ENCODE measurements at regions not wholly inside any gene's neighbourhood (a gene's known extent, or its start where the extent isn't known, plus 50 kb on each side); places are given as distances from the start of the nearest gene placed in this dataset.

DNA sequence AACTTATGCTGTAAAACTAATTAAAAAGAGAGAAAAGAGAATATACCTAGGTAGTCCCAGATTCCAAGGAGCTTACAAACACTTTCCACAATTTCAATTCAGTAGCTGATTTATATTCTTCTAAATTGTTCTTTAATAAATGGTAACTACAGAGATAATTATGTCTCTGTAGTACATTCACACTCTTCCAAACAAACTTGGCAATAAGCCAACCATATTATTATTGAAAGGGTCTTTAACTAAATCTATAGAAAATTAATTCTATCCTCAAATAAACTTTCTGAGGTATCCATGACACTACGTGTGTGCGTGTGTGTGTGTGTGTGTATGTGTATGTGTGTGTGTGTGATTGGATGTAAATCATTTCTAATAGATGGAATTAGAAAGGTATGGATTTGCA is 217.4 kb upstream of the EYS start:
- no peaks in the 10 kb centered on the region for H3K36me3 ChIP-seq (ENCODE audit: control insufficient read depth, insufficient read depth, low read length, severe bottlenecking)

DNA sequence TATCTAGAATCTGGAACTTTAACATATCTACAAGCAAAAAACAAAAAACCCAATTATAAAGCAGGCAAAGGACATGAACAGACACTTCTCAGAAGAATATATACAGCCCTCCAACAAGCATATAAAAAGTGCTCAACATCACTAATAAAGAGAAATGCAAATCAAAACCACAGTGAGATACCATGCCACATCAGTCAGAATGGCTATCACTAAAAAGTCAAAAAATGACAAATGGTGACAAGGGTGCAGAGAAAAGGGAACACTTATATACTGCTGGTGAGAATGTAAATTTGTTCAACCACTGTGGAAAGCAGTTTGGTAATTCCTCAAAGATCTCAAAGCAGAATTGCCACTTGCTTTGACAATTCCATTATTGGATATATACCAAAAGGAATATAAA is 215.0 kb upstream of the EYS start:
- no peak for DNase-seq (ENCODE audit: low read depth)
- Histone ChIP-seq H3K4me3 (ENCODE audit: low read length) (no peak overlapping the region), H3K9me3 (ENCODE audit: control insufficient read depth, low read length) (no peaks in the 10 kb centered on the region)

More for the DNA sequence above, 217.4 kb upstream of the EYS start:
- no peak overlapping the region for H3K9ac ChIP-seq (ENCODE audit: low read length)
- H3K4me1 ChIP-seq (ENCODE audit: control insufficient read depth, insufficient read depth, low read length) = no peaks in the 10 kb centered on the region
- no peak for DNase-seq (ENCODE audit: low read depth)
- H3K9me3 ChIP-seq (ENCODE audit: control insufficient read depth, low read length) = no peaks in the 10 kb centered on the region
- no peak overlapping the region for H3K4me3 ChIP-seq (ENCODE audit: low read length)
- H3K27me3 ChIP-seq (replicated peaks; ENCODE audit: control insufficient read depth, insufficient read depth, low read length) = no peaks in the 10 kb centered on the region

DNA sequence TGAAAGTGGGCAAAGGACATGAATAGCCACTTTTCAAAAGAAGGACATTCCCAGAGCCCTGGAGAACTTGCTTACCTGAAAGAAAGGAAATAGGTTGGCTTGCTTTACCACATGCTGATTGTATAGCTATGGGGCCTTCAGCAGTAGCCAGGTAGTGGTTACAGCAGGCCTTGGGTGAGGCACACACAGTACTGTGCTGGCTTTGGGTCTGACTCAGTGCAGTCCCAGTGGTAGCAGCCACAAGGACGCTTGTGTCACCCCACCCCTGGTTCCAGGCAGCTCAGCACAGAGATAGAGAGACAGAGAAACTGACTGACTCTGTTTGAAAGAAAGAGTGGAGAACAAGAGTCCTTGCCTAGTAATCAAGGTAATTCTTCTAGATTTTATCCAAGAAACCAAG is 201.0 kb upstream of the EYS start:
- H3K9me3 ChIP-seq (ENCODE audit: control insufficient read depth, low read length) = peaks cover 30% of the 10 kb centered on the region
- DNase-seq (ENCODE audit: low read depth) = no peak
- no peak overlapping the region for H3K9ac ChIP-seq (ENCODE audit: low read length)
- H3K4me3 ChIP-seq (ENCODE audit: low read length) = no peak overlapping the region
- no peaks in the 10 kb centered on the region for H3K36me3 ChIP-seq (ENCODE audit: control insufficient read depth, insufficient read depth, low read length, severe bottlenecking)
- no peaks in the 10 kb centered on the region for H3K4me1 ChIP-seq (ENCODE audit: control insufficient read depth, insufficient read depth, low read length)
- no peaks in the 10 kb centered on the region for H3K27me3 ChIP-seq (replicated peaks; ENCODE audit: control insufficient read depth, insufficient read depth, low read length)

More for the DNA sequence above, 215.0 kb upstream of the EYS start:
- Histone ChIP-seq H3K27me3 (replicated peaks; ENCODE audit: control insufficient read depth, insufficient read depth, low read length) (no peaks in the 10 kb centered on the region), H3K9ac (ENCODE audit: low read length) (no peak overlapping the region), H3K36me3 (ENCODE audit: control insufficient read depth, insufficient read depth, low read length, severe bottlenecking) (no peaks in the 10 kb centered on the region), H3K4me1 (ENCODE audit: control insufficient read depth, insufficient read depth, low read length) (no peaks in the 10 kb centered on the region)

DNA sequence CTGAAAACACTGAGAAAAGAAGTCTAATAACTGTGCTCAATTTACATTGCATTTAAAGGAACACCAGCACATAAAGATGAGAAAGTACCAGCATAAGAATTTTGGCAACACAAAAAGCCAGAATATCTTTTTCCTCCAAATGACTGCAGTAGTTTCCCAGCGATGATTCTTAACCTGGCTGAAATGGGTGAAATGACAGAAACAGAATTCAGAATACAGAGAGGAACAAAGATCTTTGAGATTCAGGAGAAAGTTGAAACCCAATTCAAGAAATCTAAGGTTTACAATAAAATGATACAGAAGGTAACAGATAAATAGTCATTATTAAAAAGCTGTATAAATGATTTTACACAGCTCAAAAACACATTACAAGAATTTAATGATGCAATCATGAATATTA is 197.0 kb upstream of the EYS start:
- Histone ChIP-seq H3K9ac (ENCODE audit: low read length) (no peak overlapping the region), H3K36me3 (ENCODE audit: control insufficient read depth, insufficient read depth, low read length, severe bottlenecking) (no peaks in the 10 kb centered on the region), H3K4me3 (ENCODE audit: low read length) (no peak overlapping the region), H3K4me1 (ENCODE audit: control insufficient read depth, insufficient read depth, low read length) (no peaks in the 10 kb centered on the region), H3K9me3 (ENCODE audit: control insufficient read depth, low read length) (peaks cover 17% of the 10 kb centered on the region), H3K27me3 (replicated peaks; ENCODE audit: control insufficient read depth, insufficient read depth, low read length) (no peaks in the 10 kb centered on the region)
- DNase-seq (ENCODE audit: low read depth) = no peak

DNA sequence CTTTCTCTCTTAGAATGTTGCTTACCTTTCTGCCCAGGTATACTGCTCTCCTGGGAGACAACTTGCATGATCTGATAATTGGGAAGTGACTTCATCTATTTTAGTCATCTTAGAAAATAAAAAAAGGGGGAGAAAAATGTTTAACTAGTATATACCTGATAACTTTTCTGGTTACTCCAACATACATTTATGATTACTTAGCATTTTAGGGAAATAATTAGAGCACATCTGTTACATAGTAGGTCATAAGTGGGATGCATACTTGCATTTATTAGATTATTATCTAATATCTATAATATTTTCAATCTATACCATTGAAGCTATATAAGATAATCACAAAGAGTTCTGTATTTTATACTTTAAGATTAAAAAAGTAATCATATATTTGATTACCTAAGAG is 193.9 kb upstream of the EYS start:
- Histone ChIP-seq H3K4me3 (ENCODE audit: low read length) (no peak overlapping the region), H3K9ac (ENCODE audit: low read length) (no peak overlapping the region), H3K9me3 (ENCODE audit: control insufficient read depth, low read length) (peaks cover 12% of the 10 kb centered on the region), H3K4me1 (ENCODE audit: control insufficient read depth, insufficient read depth, low read length) (no peaks in the 10 kb centered on the region), H3K27me3 (replicated peaks; ENCODE audit: control insufficient read depth, insufficient read depth, low read length) (no peaks in the 10 kb centered on the region), H3K36me3 (ENCODE audit: control insufficient read depth, insufficient read depth, low read length, severe bottlenecking) (no peaks in the 10 kb centered on the region)
- no peak for DNase-seq (ENCODE audit: low read depth)

DNA sequence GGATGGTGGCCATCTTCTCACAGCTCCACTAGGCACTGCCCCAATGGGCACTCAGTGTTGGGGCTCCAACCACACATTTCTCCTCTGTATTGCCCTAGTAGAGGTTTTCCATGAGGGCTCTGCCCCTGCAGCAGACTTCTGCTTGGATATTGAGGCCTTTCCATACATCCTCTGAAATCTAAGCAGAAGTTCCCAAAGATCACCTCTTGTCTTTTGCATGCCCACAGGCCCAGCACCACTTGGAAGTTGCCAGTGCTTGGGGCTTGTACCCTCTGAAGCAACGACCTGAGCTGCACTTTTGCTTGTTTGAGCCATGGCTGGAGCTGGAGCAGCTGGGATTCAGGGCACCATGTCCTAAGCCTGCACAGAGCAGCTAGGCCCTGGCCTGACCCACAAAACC is 189.1 kb upstream of the EYS start:
- Histone ChIP-seq H3K9me3 (ENCODE audit: control insufficient read depth, low read length) (peaks cover 4% of the 10 kb centered on the region), H3K4me1 (ENCODE audit: control insufficient read depth, insufficient read depth, low read length) (no peaks in the 10 kb centered on the region), H3K9ac (ENCODE audit: low read length) (no peak overlapping the region), H3K27me3 (replicated peaks; ENCODE audit: control insufficient read depth, insufficient read depth, low read length) (no peaks in the 10 kb centered on the region), H3K4me3 (ENCODE audit: low read length) (no peak overlapping the region), H3K36me3 (ENCODE audit: control insufficient read depth, insufficient read depth, low read length, severe bottlenecking) (no peaks in the 10 kb centered on the region)
- DNase-seq (ENCODE audit: low read depth) = no peak

DNA sequence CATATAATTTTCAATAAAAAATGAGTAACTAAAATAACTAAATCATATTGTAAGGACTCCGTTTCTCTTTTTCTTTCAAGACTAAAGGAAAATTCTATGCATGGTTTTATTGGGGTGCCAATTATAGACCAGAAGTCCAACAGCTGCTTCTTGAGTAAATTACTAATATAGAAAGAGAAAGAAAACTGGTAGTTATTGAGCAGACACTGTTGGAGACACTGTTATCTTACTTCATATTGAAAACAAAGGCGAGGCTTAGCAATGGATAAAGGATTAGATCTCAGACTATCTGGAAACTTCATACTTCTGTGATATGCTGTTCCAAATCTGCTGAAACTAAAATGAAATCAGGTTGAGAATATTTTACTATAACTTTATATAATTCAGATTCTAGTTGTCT is 169.6 kb upstream of the EYS start:
- no peaks in the 10 kb centered on the region for H3K36me3 ChIP-seq (ENCODE audit: control insufficient read depth, insufficient read depth, low read length, severe bottlenecking)
- no peak overlapping the region for H3K4me3 ChIP-seq (ENCODE audit: low read length)
- no peaks in the 10 kb centered on the region for H3K27me3 ChIP-seq (replicated peaks; ENCODE audit: control insufficient read depth, insufficient read depth, low read length)
- no peak overlapping the region for H3K9ac ChIP-seq (ENCODE audit: low read length)
- DNase-seq (ENCODE audit: low read depth) = no peak
- H3K9me3 ChIP-seq (ENCODE audit: control insufficient read depth, low read length) = no peaks in the 10 kb centered on the region
- no peaks in the 10 kb centered on the region for H3K4me1 ChIP-seq (ENCODE audit: control insufficient read depth, insufficient read depth, low read length)

DNA sequence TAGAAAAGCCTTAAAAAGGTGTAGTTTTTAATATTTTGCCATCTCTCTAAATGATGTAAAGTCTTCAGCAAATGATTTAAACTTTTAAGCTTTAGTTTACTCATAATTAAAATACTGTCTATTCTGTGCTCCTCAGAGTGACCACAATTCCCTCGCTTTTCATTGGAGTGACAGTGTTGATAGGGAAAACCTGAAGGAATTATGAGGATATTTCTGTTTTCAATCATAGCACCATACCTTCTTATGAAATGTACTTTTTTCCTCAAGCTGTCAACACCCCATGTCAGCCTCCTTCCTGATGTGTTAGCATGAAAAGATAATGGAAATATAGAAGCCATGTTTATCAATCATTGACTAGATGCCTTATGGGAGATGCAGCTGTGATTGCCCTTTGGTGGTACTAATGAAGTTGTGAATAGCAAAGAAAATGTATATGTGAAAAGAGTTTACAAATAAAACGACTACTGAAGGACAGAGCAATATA is 145.4 kb upstream of the EYS start:
- no peak overlapping the region for H3K4me3 ChIP-seq (ENCODE audit: low read length)
- no peak overlapping the region for H3K9ac ChIP-seq (ENCODE audit: low read length)
- H3K9me3 ChIP-seq (ENCODE audit: control insufficient read depth, low read length) = no peaks in the 10 kb centered on the region
- no peak for DNase-seq (ENCODE audit: low read depth)
- no peaks in the 10 kb centered on the region for H3K4me1 ChIP-seq (ENCODE audit: control insufficient read depth, insufficient read depth, low read length)
- H3K27me3 ChIP-seq (replicated peaks; ENCODE audit: control insufficient read depth, insufficient read depth, low read length) = no peaks in the 10 kb centered on the region
- no peaks in the 10 kb centered on the region for H3K36me3 ChIP-seq (ENCODE audit: control insufficient read depth, insufficient read depth, low read length, severe bottlenecking)

DNA sequence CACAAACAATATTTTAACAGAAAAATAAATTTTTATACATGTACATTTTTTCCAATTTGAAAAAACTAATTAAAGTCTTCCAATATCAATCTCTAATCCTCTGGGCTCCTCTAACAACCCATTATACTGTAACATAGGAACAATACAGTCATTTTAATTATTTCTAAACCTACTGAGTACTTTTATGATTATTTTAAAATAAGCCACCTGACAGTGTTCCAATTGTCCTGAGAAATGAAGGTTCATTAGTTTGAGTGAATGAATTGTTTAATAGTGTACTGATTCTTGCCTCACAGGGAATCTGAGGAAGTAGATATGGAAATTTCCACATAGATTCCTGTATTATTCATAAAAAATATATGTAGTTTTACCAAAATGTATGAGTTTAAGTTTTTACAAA is 123.1 kb upstream of the EYS start:
- DNase-seq (ENCODE audit: low read depth) = no peak
- Histone ChIP-seq H3K9me3 (ENCODE audit: control insufficient read depth, low read length) (no peaks in the 10 kb centered on the region), H3K4me1 (ENCODE audit: control insufficient read depth, insufficient read depth, low read length) (no peaks in the 10 kb centered on the region), H3K27me3 (replicated peaks; ENCODE audit: control insufficient read depth, insufficient read depth, low read length) (no peaks in the 10 kb centered on the region), H3K9ac (ENCODE audit: low read length) (no peak overlapping the region), H3K4me3 (ENCODE audit: low read length) (no peak overlapping the region), H3K36me3 (ENCODE audit: control insufficient read depth, insufficient read depth, low read length, severe bottlenecking) (no peaks in the 10 kb centered on the region)

DNA sequence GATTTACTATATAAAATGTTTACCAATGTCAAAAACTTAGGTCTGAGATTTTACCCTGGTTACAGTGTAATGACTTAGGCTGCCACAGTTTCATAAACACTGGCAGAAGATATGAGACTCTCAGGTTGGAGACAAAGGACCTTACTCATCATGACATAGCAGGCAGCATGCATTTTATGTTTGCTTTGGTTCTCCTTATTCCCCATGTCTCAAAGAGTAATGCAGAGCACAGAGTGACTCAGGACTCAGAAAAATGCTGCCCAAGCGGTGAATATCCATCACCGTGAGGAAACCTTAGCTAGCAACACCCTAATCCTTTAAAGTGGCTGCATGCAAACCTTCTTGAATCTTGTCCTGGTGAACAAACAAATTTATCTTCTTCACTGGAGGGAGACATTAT is 112.1 kb upstream of the EYS start:
- no peaks in the 10 kb centered on the region for H3K9me3 ChIP-seq (ENCODE audit: control insufficient read depth, low read length)
- no peaks in the 10 kb centered on the region for H3K36me3 ChIP-seq (ENCODE audit: control insufficient read depth, insufficient read depth, low read length, severe bottlenecking)
- H3K4me1 ChIP-seq (ENCODE audit: control insufficient read depth, insufficient read depth, low read length) = no peaks in the 10 kb centered on the region
- no peak overlapping the region for H3K4me3 ChIP-seq (ENCODE audit: low read length)
- H3K27me3 ChIP-seq (replicated peaks; ENCODE audit: control insufficient read depth, insufficient read depth, low read length) = no peaks in the 10 kb centered on the region
- no peak overlapping the region for H3K9ac ChIP-seq (ENCODE audit: low read length)
- DNase-seq (ENCODE audit: low read depth) = no peak

DNA sequence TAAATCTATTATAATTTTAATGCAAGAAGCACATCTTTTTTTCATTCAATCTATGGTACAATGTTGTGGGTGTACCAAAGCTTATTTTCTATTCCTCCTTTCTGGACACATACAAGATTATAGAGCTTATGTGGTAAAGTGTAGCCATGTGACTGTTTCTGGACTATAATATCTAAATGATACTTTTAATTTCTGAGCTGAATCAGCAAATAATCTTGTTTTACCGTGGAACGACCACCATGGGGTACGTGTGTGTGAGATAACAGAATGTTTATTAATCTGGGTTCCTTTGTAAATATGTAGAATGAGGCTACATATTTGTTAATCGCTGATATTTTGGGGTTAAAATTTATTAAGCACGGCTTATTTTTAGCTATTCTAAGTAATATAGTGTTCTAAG is 111.5 kb upstream of the EYS start:
- Histone ChIP-seq H3K36me3 (ENCODE audit: control insufficient read depth, insufficient read depth, low read length, severe bottlenecking) (no peaks in the 10 kb centered on the region), H3K4me1 (ENCODE audit: control insufficient read depth, insufficient read depth, low read length) (no peaks in the 10 kb centered on the region), H3K9ac (ENCODE audit: low read length) (no peak overlapping the region), H3K27me3 (replicated peaks; ENCODE audit: control insufficient read depth, insufficient read depth, low read length) (no peaks in the 10 kb centered on the region), H3K4me3 (ENCODE audit: low read length) (no peak overlapping the region), H3K9me3 (ENCODE audit: control insufficient read depth, low read length) (no peaks in the 10 kb centered on the region)
- DNase-seq (ENCODE audit: low read depth) = no peak

DNA sequence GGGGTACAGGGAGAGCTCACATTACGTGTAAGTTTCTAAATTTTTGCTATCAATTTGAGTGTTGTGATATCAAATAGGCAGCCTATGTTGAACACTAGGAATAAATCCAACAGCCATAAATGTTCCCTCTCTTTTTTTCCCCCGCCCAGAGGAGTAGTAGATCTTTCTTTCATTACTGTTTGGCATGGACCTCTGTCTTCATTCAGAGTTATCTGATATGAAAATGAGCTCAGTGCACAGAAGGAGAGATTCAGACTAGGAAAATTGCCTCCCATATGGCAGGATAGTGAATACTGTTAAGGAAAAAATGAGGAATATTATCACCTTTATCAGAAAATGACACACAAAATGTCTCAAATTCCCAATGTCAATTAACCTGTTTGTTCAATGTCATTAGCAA is 110.0 kb upstream of the EYS start:
- DNase-seq (ENCODE audit: low read depth) = no peak
- Histone ChIP-seq H3K36me3 (ENCODE audit: control insufficient read depth, insufficient read depth, low read length, severe bottlenecking) (no peaks in the 10 kb centered on the region), H3K9ac (ENCODE audit: low read length) (no peak overlapping the region), H3K4me3 (ENCODE audit: low read length) (no peak overlapping the region), H3K9me3 (ENCODE audit: control insufficient read depth, low read length) (no peaks in the 10 kb centered on the region), H3K4me1 (ENCODE audit: control insufficient read depth, insufficient read depth, low read length) (no peaks in the 10 kb centered on the region), H3K27me3 (replicated peaks; ENCODE audit: control insufficient read depth, insufficient read depth, low read length) (no peaks in the 10 kb centered on the region)
